ENCODE measurements at regions not wholly inside any gene's neighbourhood (a gene's known extent, or its start where the extent isn't known, plus 50 kb on each side); places are given as distances from the start of the nearest gene placed in this dataset.

- H3K9me3 Mint-ChIP-seq: no peaks in the 10 kb centered on the region
- no peak for TF ChIP-seq CTCF (conservative IDR thresholded peaks at IDR 0.05)
- H3K27me3 Mint-ChIP-seq: no peaks in the 10 kb centered on the region
- H3K36me3 Mint-ChIP-seq: no peaks in the 10 kb centered on the region
- no peaks in the 10 kb centered on the region for H3K4me1 Mint-ChIP-seq (ENCODE audit: unreplicated experiment)
- DNase-seq (ENCODE audit: extremely low spot score, unreplicated experiment): no peak
- H3K27ac Mint-ChIP-seq: no peak overlapping the region
- H3K4me3 Mint-ChIP-seq: no peak overlapping the region
Measured at GRCh38 chr9:71357346-71357745, 235.9 kb upstream of the TRPM3 start.

- Mint-ChIP-seq H3K27me3 (no peaks in the 10 kb centered on the region), H3K36me3 (no peaks in the 10 kb centered on the region), H3K4me1 (ENCODE audit: unreplicated experiment) (no peaks in the 10 kb centered on the region), H3K27ac (no peak overlapping the region), H3K4me3 (no peak overlapping the region), H3K9me3 (no peaks in the 10 kb centered on the region)
- TF ChIP-seq CTCF (conservative IDR thresholded peaks at IDR 0.05): peak; percentile 33
- DNase-seq (ENCODE audit: extremely low spot score, unreplicated experiment): no peak
Measured at GRCh38 chr9:71355884-71356283, 234.5 kb upstream of the TRPM3 start.

GRCh38 chr9:71353720-71354119 is 232.3 kb upstream of the TRPM3 start:
- no peak for TF ChIP-seq CTCF (conservative IDR thresholded peaks at IDR 0.05)
- no peak for DNase-seq (ENCODE audit: extremely low spot score, unreplicated experiment)
- Mint-ChIP-seq H3K27ac (no peak overlapping the region), H3K4me1 (ENCODE audit: unreplicated experiment) (no peaks in the 10 kb centered on the region), H3K9me3 (no peaks in the 10 kb centered on the region), H3K27me3 (no peaks in the 10 kb centered on the region), H3K36me3 (no peaks in the 10 kb centered on the region), H3K4me3 (no peak overlapping the region)

- no peak for TF ChIP-seq CTCF (conservative IDR thresholded peaks at IDR 0.05)
- H3K27me3 Mint-ChIP-seq: no peaks in the 10 kb centered on the region
- no peaks in the 10 kb centered on the region for H3K9me3 Mint-ChIP-seq
- H3K36me3 Mint-ChIP-seq: no peaks in the 10 kb centered on the region
- H3K4me1 Mint-ChIP-seq (ENCODE audit: unreplicated experiment): no peaks in the 10 kb centered on the region
- no peak overlapping the region for H3K4me3 Mint-ChIP-seq
- no peak overlapping the region for H3K27ac Mint-ChIP-seq
- DNase-seq (ENCODE audit: extremely low spot score, unreplicated experiment): no peak
Measured at GRCh38 chr9:71352837-71353236, 231.4 kb upstream of the TRPM3 start.

- no peaks in the 10 kb centered on the region for H3K4me1 Mint-ChIP-seq (ENCODE audit: unreplicated experiment)
- H3K27ac Mint-ChIP-seq: no peak overlapping the region
- TF ChIP-seq CTCF (conservative IDR thresholded peaks at IDR 0.05): no peak
- no peaks in the 10 kb centered on the region for H3K36me3 Mint-ChIP-seq
- no peaks in the 10 kb centered on the region for H3K27me3 Mint-ChIP-seq
- no peak for DNase-seq (ENCODE audit: extremely low spot score, unreplicated experiment)
- no peaks in the 10 kb centered on the region for H3K9me3 Mint-ChIP-seq
- H3K4me3 Mint-ChIP-seq: no peak overlapping the region
Measured at GRCh38 chr9:71349218-71349617, 227.8 kb upstream of the TRPM3 start.

- no peak for TF ChIP-seq CTCF (conservative IDR thresholded peaks at IDR 0.05)
- no peak for DNase-seq (ENCODE audit: extremely low spot score, unreplicated experiment)
- H3K4me1 Mint-ChIP-seq (ENCODE audit: unreplicated experiment): no peaks in the 10 kb centered on the region
- no peak overlapping the region for H3K27ac Mint-ChIP-seq
- no peak overlapping the region for H3K4me3 Mint-ChIP-seq
- no peaks in the 10 kb centered on the region for H3K36me3 Mint-ChIP-seq
- no peaks in the 10 kb centered on the region for H3K9me3 Mint-ChIP-seq
- H3K27me3 Mint-ChIP-seq: peaks cover 23% of the 10 kb centered on the region
Measured at GRCh38 chr9:71333321-71333720, 211.9 kb upstream of the TRPM3 start.

Measured in type B pancreatic cell (in vitro differentiated cells).